Ureter (tissue), 1 donor: ENCODE measurements at regions not wholly inside any gene's neighbourhood (a gene's known extent, or its start where the extent isn't known, plus 50 kb on each side); places are given as distances from the start of the nearest gene placed in this dataset.

Experiments
- DNase-seq: peaks from one replicate; pipeline ENCODE4 v3.0.0-alpha.2; 2020; ENCODE audit warnings: low spot score
- donor health status: DM: yes; HTN: yes; CAD: no.

DNA sequence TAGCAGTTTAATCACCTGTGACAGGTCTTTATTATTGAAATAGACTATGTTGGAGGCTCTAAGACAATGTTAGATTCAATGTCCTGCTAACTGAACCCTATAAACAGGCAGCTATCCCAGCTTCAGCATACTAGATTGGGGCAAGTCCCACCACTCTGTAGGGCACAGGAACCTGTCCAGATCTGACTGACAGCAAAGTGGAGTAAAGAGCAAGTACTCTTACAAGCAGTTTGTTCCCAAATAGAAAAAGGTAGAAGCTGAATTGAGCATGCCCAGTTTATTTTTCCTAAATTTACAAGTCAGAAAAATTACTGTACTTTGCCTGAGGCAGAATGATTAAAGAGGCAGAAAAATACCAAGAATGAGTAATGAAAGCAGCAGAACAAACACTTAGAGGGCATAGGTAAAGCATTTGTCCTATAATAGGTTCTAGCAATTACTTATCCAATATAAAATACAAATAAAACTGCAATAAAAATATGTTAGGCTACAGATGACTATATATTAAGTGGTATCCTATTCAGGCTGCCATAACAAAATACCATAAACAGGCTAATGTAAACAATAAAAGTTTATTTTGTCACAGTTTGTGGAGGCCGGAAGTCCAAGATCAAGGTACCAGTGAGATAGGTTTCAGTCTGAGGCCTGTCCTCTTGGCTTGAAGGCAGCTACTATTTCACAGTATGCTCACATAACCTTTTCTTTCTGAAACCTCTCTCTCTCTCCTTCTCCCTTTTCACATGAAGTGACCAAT, 868.2 kb downstream of the C12orf50 start:
- no peak for DNase-seq

- no peak for DNase-seq
Measured at GRCh38 chr12:87157791-87158190, 871.4 kb downstream of the C12orf50 start.

DNA sequence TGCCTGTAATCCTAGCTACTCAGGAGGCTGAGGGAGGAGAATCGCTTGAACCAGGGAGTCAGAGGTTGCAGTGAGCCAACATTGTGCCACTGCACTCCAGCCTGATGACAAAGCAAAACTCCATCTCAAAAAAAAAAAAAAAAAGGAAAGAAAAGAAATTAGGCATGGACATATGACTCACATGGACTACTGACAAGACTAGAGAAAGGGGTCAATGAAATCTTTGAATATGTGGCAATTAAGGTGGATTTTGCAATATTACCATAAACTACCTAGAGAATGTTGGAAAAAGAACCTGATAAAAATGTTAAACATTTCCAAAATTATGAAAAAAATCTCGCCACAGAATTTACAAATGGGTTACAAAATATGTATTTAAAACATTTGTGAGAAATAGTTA, 873.6 kb downstream of the C12orf50 start:
- DNase-seq: no peak

GRCh38 chr12:87152841-87153528, 876.2 kb downstream of the C12orf50 start:
- DNase-seq: no peak

DNA sequence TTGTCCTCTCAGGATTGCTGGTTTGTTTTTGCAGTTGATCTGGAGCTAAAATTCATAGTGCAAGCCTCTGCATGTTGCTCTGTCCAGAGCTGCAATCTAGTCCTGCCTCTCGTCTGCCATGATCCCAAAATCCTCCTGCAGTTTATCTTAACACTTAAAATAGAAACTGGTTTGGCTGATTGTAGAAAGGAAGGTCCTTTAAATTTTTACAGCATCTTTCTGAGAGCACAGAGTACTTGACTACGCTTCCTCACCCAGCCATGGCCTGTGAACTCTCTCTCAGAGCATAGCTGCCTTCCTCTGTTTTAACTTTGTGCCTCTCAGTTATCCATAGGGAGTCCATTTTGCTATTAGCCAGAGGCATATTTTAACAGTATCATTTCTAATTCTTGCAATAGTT, 877.1 kb downstream of the C12orf50 start:
- DNase-seq: no peak

DNA sequence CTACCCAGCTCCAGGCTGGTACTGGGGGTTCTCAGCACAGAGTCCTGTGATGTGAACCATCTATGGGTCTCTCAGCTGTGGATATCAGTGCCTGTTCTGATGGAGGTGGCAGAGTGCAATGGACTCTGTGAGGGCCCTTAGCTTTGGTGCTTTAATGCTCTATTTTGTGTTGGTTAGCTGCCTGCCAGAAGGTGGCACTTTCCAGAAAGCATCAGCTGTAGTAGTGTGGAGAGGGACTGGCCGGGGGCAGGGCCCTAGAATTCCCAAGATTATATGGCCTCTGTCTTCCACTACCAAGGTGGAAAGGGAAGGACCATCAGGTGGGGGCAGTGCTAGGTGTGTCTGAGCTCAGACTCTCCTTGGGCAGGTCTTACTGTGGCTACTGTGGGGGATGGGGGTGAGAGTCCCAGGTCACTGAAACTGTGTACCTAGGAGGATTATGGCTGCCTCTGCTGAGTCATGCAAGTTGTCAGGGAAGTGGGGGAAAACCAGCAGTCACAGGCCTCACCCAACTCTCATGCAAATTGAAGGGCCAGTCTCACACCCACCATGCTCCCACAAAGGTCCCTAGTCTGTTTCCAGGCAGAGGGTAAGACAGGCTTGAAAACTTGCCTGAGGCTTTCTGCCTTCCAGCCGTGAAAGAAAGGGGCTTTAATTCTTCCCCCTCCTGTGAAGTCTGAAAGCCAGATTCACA, 878.1 kb downstream of the C12orf50 start:
- no peak for DNase-seq

- DNase-seq: no peak
Measured at GRCh38 chr12:87142342-87142741, 886.2 kb upstream of the MGAT4C start.

DNA sequence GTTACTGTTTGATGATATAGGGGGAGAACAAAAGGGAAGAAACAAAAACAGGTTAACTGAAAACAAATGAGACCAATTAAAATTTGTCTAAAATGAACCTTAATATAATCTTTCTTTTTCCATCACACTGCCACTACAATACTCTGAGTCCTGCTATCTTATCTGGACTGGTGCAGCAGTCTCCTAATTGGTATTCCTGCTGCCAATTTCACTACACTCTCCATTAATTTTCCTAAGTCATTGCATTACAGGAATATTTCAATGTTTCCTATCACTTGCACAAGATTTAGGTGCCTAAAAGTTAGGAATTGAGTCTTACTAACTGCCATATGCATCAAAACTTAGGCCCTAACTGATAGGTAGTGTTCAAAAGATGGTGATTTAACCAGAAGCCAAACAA, 884.9 kb upstream of the MGAT4C start:
- DNase-seq: no peak

DNA sequence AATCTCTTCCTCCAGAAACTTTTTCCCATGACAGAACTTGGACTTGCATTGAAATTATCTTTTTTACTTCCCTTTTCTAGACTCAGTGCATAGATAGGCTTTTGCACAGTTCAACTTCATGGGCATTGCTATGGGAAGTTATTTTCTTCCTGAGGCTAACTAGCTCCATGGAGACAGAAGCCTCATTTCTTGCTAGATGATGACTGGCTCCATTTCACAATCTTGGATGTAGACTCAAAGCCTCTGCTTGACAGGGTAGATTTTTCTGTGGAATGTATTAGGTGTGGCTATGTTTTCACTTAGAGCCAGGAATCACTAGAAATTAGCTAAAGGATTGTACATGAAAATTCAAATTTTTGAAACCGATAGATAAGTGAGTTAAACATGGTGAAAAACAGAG, 884.1 kb upstream of the MGAT4C start:
- DNase-seq: no peak

DNA sequence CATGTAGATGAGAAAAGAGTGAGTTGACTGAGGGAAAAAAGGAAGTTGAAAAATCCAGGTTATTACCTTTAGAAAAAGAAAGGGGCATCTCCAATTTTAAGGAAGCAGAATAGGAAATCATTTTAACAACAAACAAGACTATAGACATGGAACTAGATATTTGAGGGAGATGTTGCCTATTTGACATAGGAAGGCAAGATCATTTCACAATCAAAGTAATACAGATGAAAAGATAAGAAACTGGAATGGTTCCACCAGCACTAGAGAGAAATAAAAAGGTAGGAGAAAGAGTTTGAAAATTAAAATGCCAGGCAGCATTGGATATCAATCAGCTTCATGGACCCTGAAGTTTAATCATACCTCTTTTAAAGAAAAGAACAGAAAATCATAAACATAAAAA, 881.0 kb upstream of the MGAT4C start:
- no peak for DNase-seq

DNA sequence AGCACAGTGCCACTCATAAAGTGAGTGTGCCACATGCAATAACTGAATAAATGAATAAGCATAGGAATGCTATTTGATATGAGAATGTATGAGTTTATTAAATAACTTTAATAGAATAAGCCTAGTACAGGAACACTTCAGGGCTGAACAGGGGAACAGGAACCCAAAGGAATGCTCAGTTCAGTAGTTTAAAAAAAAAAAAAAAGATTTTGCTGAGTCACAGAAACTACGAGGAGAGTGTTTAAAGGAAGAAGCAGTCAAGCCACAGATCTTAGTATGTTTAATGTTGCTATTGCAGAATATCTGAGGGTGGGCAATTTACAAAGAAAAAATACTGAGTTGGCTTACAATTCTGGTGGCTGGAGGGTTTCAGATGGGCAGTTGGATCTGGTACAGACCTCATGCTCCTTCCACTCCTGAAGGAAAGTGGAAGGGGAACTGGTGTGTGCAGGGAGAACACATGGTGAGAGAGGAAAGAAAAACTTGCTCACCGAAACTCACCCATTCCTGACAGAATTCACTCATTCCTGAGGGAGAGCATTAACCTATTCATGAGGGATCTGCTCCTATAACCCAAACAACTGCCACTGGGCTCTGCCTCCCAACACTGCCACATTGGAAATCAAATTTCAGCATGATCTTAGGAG, 880.3 kb upstream of the MGAT4C start:
- no peak for DNase-seq

DNA sequence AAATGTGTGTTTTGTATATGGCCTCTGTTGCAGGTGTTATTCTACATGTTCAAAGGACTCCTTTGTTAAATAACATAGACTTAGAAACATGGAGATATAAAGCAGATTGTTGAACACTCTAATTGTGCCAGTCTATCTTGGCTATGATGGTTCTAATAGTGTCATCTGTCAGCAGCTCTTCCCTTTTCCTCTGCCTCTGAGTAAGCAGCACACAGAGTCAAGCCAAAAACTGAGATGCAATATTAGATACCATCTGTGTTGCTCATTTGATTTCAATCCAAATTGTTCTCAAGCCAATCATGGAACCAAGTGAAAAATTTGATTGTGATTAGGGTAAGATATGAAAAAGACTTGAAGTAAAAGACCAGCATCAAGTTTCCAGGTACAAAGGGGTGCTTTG, 871.1 kb upstream of the MGAT4C start:
- DNase-seq: no peak

DNA sequence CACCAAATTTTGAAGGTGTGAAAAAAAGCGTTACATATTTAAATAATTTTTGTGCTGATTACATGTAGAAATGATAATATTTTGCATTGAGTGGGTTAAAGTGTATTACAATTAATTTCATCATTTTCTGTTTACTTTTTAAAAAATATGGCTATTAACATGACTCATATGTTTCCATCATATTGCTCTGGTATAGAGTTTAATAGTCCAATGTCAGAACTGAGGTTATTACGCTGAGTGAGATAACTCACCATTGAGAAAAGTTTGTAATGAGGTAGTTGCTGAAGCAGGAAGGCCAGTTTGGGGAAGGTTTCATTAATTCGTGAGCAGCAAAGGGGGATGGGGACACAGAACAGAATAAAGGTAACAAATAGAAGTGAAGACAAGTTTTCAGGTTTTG, 865.7 kb upstream of the MGAT4C start:
- no peak for DNase-seq

DNA sequence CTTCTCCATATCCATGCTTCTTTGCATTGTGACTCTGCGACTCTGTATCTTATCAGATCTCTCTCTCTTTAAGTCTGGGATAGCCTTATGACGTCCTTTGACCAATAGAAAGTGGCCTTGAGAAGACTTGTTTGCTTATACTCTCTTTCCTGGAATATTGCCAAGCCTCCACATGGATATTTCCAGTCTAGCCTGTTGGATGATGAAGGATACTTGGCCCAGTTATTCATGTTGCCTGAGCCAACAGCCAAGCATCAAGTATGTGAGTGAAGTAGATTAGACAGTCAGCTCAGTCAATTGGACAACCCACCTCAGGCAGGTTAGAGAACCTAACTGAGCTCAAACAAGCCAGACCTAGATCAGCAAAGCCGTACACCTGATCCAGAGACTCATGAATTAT, 864.2 kb upstream of the MGAT4C start:
- DNase-seq: no peak

DNA sequence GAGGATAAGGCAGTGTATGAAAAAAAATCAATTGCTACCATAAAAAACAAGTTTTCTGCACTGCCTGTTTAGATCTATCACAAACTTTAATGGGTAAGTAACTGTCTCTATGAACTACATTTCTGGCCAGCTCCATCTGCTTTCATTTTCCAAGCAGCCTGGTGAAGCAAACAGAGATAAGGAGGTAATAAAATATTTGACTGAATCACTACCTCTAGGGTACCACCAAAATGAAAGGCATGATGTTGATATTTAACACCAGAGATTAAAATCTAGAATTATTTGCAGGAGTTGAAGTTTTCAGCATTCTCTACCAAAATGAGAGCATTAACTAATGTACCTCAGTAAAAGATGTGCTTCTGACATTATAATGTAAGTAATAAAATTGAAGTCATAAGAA, 863.5 kb upstream of the MGAT4C start:
- no peak for DNase-seq

- DNase-seq: no peak
Measured at GRCh38 chr12:87117526-87117925, 861.3 kb upstream of the MGAT4C start.

GRCh38 chr12:87116780-87117179, 860.6 kb upstream of the MGAT4C start:
- DNase-seq: no peak

DNA sequence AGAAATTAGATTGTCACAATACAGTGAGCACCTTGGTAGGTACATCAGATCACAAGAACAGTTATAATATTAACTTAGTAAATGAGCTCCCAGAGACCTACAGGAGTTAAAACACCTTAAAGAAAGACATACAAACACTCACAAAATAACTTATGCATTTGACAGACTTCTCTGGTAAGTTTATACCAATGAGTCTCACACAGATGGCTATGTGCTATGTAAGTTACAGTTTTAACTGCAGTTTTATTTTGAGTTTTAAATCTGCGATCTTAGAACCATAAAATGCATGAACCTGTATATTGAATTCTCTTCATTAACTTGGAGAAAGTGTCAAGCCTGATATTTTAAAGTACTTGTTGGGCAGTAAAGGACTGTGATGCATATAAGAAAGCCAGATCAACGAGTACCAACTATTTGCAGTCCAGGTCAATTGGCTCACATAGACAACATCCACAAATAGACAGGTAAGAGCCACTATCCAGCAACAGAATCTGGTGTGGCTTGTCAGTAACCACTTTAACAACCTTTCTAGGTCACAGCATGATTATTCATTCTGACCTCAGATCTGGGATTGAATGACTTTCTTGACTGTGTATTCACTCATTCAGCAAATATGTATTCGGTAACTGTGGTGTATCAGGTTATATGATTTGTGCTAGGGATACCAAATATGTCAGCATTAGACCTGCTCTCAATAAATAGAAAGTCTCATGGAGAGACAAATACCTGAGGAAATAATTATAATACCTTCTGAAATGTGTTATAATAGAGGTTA, 856.6 kb upstream of the MGAT4C start:
- no peak for DNase-seq

DNA sequence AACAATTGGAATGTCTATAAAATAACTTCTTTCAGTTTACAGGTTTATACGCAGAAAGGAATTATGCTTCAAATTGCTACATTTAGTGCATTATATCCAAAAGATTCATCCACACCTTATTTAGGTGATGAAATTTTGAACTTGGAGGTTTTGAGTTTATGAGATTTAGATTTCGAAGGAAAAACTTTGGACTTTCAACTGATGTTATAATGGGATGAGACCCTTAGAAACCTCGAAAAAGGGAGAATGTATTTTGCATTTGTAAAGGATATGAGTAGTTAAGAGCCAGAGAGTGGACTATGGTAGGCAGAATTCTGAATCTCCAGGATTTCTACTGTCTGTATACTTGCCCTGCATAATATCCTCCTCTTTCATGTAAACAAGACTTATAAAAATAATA, 851.6 kb upstream of the MGAT4C start:
- no peak for DNase-seq

DNA sequence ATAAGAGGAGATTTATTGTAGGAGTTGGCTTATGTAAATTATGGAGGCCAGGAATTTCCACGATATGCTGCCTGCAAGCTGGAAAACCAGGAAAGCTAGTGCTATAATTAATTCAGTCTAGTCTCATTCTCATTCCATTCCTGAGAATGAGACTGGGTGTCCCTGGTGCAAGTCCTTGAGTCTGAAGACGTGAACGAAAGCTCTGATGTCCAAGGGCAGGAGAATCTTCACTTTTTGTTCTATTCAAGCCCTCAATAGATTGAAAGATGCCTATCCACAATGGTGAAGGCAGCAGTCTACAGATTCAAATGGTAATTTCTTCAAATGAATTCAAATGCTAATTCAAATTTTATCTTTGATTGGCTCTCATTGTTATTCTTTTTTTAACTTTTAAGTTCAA, 851.1 kb upstream of the MGAT4C start:
- no peak for DNase-seq

DNA sequence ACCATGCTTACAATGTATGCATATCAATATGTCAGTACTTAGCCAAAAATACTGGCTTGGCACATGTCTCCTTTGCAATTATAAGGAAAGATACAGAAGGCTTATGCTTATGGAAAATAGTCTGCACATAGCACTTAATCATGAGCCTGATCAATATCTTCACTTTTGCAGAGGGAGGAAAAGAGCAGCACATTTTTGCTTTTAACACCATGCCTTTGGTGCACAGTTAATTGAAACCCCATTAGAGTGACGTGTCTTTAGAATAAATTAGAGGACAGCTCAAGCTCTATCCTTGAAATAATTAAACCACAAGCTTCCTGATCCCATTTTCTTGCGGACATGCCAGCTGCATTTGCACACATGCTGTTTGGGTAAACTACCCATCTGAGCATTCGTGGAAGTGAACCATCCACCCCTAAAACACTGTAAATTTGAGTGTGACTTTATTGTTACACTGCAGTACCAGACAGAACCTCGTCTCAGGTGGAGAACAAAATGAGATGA, 839.9 kb upstream of the MGAT4C start:
- no peak for DNase-seq

- DNase-seq: no peak
Measured at GRCh38 chr12:87094356-87094755, 838.2 kb upstream of the MGAT4C start.
